ENCODE measurements at regions not wholly inside any gene's neighbourhood (a gene's known extent, or its start where the extent isn't known, plus 50 kb on each side); places are given as distances from the start of the nearest gene placed in this dataset.

DNA sequence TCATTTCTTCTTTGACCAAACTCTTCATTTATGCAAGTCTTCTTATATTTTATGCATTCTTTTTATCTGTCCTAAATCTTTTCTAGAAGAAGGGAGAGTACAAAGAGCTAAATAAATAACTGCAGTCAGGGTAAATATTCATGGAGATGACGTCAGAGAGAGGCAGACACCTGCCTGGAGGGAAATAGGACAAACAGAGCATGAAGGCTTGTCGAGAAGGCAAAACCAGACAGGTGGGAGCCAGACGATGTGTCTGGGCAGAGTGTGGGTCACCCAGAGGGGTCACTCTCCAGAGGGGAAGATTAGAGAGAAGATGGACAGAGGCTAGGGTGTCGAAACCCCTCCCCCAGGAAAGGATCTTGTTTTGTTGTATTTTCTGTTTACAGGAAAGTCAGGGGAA is 78.3 kb upstream of the RPL38 start:
- TF ChIP-seq, protein P1, sequence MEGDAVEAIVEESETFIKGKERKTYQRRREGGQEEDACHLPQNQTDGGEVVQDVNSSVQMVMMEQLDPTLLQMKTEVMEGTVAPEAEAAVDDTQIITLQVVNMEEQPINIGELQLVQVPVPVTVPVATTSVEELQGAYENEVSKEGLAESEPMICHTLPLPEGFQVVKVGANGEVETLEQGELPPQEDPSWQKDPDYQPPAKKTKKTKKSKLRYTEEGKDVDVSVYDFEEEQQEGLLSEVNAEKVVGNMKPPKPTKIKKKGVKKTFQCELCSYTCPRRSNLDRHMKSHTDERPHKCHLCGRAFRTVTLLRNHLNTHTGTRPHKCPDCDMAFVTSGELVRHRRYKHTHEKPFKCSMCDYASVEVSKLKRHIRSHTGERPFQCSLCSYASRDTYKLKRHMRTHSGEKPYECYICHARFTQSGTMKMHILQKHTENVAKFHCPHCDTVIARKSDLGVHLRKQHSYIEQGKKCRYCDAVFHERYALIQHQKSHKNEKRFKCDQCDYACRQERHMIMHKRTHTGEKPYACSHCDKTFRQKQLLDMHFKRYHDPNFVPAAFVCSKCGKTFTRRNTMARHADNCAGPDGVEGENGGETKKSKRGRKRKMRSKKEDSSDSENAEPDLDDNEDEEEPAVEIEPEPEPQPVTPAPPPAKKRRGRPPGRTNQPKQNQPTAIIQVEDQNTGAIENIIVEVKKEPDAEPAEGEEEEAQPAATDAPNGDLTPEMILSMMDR (IDR thresholded peaks at IDR 0.05; ENCODE audit: low read length), result no peak
- no peak for TF ChIP-seq EZH2 (IDR thresholded peaks at IDR 0.05; ENCODE audit: borderline replicate concordance, low read length)

Measured in OCI-LY1 (cell line).